NCI-H460 (cell line): ENCODE measurements at regions not wholly inside any gene's neighbourhood (a gene's known extent, or its start where the extent isn't known, plus 50 kb on each side); places are given as distances from the start of the nearest gene placed in this dataset.

Source experiments
- DNase-seq: peaks from one replicate; pipeline ENCODE4 v3.0.0-alpha.2; 2016; ENCODE audit warnings: low read depth; ENCODE audit errors: extremely low read depth

GRCh38 chr3:188940573-188940932 lies 231.2 kb upstream of the TPRG1 start:
- DNase-seq = no peak

- DNase-seq = no peak
These were observed 230.7 kb upstream of the TPRG1 start for GRCh38 chr3:188941103-188941502.

- no peak for DNase-seq
These were observed 229.6 kb upstream of the TPRG1 start for GRCh38 chr3:188942191-188942590.

GRCh38 chr3:188943591-188943990 lies 228.2 kb upstream of the TPRG1 start:
- DNase-seq = no peak

GRCh38 chr3:188944108-188944507 lies 227.7 kb upstream of the TPRG1 start:
- DNase-seq = no peak

GRCh38 chr3:188946351-188947240 lies 225.2 kb upstream of the TPRG1 start:
- no peak for DNase-seq

- peak; percentile 80 for DNase-seq
These were observed 224.1 kb upstream of the TPRG1 start for GRCh38 chr3:188947401-188948280.

- peak; percentile 53 for DNase-seq
These were observed 223.3 kb upstream of the TPRG1 start for GRCh38 chr3:188948281-188948996.

- DNase-seq = no peak
These were observed 222.8 kb upstream of the TPRG1 start for GRCh38 chr3:188948997-188949389.

GRCh38 chr3:188949456-188949855 lies 222.3 kb upstream of the TPRG1 start:
- DNase-seq = no peak

- no peak for DNase-seq
These were observed 221.8 kb upstream of the TPRG1 start for GRCh38 chr3:188949996-188950395.

- DNase-seq = peak; percentile 86
These were observed 220.8 kb upstream of the TPRG1 start for GRCh38 chr3:188950832-188951489.

GRCh38 chr3:188951734-188952133 lies 220.0 kb upstream of the TPRG1 start:
- DNase-seq = no peak

- peak; percentile 85 for DNase-seq
These were observed 217.1 kb upstream of the TPRG1 start for GRCh38 chr3:188954590-188955208.

- no peak for DNase-seq
These were observed 215.9 kb upstream of the TPRG1 start for GRCh38 chr3:188955919-188956318.

GRCh38 chr3:188956839-188957489 lies 214.8 kb upstream of the TPRG1 start:
- DNase-seq = peak; percentile 37

- DNase-seq = no peak
These were observed 212.8 kb upstream of the TPRG1 start for GRCh38 chr3:188959013-188959412.

GRCh38 chr3:188962253-188963247 lies 209.2 kb upstream of the TPRG1 start:
- DNase-seq = no peak
